ENCODE measurements at regions not wholly inside any gene's neighbourhood (a gene's known extent, or its start where the extent isn't known, plus 50 kb on each side); places are given as distances from the start of the nearest gene placed in this dataset.

DNA sequence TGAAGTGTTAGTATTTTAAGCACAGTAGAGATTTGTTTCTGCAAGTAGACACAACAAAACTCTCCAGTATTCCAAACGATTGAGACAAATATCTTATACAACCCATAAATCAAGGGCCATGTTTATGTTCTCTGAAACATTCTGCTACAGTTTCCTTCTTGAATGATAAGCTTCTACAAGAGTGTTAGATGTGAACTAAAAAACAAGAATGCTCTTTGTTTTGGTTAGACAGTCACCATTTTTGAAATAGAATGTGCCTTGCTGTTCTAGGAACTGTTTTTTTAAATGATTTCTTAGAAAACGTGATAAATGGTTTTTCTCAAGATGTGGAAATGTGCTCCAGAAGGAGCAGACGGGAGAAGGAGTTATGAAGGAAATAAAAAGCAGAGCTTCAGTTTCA, 1656.3 kb upstream of the FLRT2 start:
- TF ChIP-seq, protein P1, sequence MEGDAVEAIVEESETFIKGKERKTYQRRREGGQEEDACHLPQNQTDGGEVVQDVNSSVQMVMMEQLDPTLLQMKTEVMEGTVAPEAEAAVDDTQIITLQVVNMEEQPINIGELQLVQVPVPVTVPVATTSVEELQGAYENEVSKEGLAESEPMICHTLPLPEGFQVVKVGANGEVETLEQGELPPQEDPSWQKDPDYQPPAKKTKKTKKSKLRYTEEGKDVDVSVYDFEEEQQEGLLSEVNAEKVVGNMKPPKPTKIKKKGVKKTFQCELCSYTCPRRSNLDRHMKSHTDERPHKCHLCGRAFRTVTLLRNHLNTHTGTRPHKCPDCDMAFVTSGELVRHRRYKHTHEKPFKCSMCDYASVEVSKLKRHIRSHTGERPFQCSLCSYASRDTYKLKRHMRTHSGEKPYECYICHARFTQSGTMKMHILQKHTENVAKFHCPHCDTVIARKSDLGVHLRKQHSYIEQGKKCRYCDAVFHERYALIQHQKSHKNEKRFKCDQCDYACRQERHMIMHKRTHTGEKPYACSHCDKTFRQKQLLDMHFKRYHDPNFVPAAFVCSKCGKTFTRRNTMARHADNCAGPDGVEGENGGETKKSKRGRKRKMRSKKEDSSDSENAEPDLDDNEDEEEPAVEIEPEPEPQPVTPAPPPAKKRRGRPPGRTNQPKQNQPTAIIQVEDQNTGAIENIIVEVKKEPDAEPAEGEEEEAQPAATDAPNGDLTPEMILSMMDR (IDR thresholded peaks at IDR 0.05), result no peak
- TF ChIP-seq ZFX (IDR thresholded peaks at IDR 0.05; ENCODE audit: borderline replicate concordance), result no peak

All from 22Rv1 (cell line).